PC-3 (cell line): ENCODE measurements at regions not wholly inside any gene's neighbourhood (a gene's known extent, or its start where the extent isn't known, plus 50 kb on each side); places are given as distances from the start of the nearest gene placed in this dataset.

Source experiments
- EZH2 ChIP-seq: fragments of 300-600 bp; sonication (generic); IDR thresholded peaks from one replicate; pipeline ENCODE4 v1.6.1; 2017; ENCODE audit warnings: antibody characterized with exemption, mild to moderate bottlenecking, low read length; ENCODE audit not compliant: unreplicated experiment
- TF ChIP-seq, protein P1 (sequence below): fragments of 300-600 bp; sonication (generic); conservative IDR thresholded peaks from 2 replicates; pipeline ENCODE4 v1.5.1; 2017; ENCODE audit warnings: antibody characterized with exemption, low read depth, mild to moderate bottlenecking, low read length

GRCh38 chrX:7204619-7205018 is 56.7 kb upstream of the PUDP start:
- TF ChIP-seq, protein P1, sequence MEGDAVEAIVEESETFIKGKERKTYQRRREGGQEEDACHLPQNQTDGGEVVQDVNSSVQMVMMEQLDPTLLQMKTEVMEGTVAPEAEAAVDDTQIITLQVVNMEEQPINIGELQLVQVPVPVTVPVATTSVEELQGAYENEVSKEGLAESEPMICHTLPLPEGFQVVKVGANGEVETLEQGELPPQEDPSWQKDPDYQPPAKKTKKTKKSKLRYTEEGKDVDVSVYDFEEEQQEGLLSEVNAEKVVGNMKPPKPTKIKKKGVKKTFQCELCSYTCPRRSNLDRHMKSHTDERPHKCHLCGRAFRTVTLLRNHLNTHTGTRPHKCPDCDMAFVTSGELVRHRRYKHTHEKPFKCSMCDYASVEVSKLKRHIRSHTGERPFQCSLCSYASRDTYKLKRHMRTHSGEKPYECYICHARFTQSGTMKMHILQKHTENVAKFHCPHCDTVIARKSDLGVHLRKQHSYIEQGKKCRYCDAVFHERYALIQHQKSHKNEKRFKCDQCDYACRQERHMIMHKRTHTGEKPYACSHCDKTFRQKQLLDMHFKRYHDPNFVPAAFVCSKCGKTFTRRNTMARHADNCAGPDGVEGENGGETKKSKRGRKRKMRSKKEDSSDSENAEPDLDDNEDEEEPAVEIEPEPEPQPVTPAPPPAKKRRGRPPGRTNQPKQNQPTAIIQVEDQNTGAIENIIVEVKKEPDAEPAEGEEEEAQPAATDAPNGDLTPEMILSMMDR = no peak
- TF ChIP-seq EZH2 = no peak
